OCI-LY7 (cell line): ENCODE measurements at regions not wholly inside any gene's neighbourhood (a gene's known extent, or its start where the extent isn't known, plus 50 kb on each side); places are given as distances from the start of the nearest gene placed in this dataset.

ENCODE experiments used
- BruUV-seq: library from RNA; stranded (reverse); fragments of 400-500 nt; replicated peaks from 2 replicates; lab custom pipeline; 2021; lab: Mats Ljungman, UMichigan
- CTCF ChIA-PET: fragments of 300-600 bp; sonication (Branson Sonifier 250); formaldehyde crosslinking; loops from one replicate; lab custom pipeline; 2022; ENCODE audit warnings: antibody characterized with exemption; ENCODE audit not compliant: unreplicated experiment; lab: Charles Lee
- POLR2A ChIA-PET: fragments of 300-600 bp; sonication (Branson Sonifier 250); formaldehyde crosslinking; loops from one replicate; lab custom pipeline; 2022; ENCODE audit warnings: antibody characterized with exemption; lab: Charles Lee
- DNase-seq: peaks from one replicate; pipeline ENCODE4 v3.0.0-alpha.2; 2015; ENCODE audit warnings: low spot score
- H2AFZ ChIP-seq: fragments of 200-600 bp; sonication (generic), shearing (Covaris generic); 2 replicates; pipeline ENCODE4 v1.6.1; 2014; ENCODE audit warnings: mild to moderate bottlenecking, antibody characterized with exemption, low read length, moderate library complexity
- H3K27ac ChIP-seq: fragments of 200-600 bp; sonication (generic); 2 replicates; pipeline ENCODE4 v1.5.1; 2014; ENCODE audit warnings: mixed run types, low read depth, mild to moderate bottlenecking, moderate library complexity, low read length, inconsistent platforms; ENCODE audit not compliant: poor library complexity, severe bottlenecking
- H3K36me3 ChIP-seq: fragments of 200-600 bp; sonication (generic); 2 replicates; pipeline ENCODE4 v1.6.1; 2014; ENCODE audit warnings: mild to moderate bottlenecking, antibody characterized with exemption, low read length, moderate library complexity, mixed read lengths; ENCODE audit not compliant: insufficient read depth
- H3K4me1 ChIP-seq: fragments of 200-600 bp; sonication (generic); 2 replicates; pipeline ENCODE4 v1.5.1; 2014; ENCODE audit warnings: mild to moderate bottlenecking, low read length; ENCODE audit not compliant: insufficient read depth, poor library complexity, severe bottlenecking
- H3K4me2 ChIP-seq: fragments of 200-600 bp; sonication (generic); 2 replicates; pipeline ENCODE4 v1.6.1; 2014; ENCODE audit warnings: mild to moderate bottlenecking, low read length
- H3K4me3 ChIP-seq: fragments of 200-600 bp; sonication (generic); 2 replicates; pipeline ENCODE4 v1.5.1; 2014; ENCODE audit warnings: mild to moderate bottlenecking, low read depth, low read length; ENCODE audit not compliant: poor library complexity, severe bottlenecking
- H3K79me2 ChIP-seq: fragments of 200-600 bp; sonication (generic); 2 replicates; pipeline ENCODE4 v1.6.1; 2016; ENCODE audit warnings: low read depth, mild to moderate bottlenecking, low read length, moderate library complexity, mixed read lengths; ENCODE audit not compliant: insufficient read depth
- H3K9me2 ChIP-seq: fragments of 200-600 bp; sonication (generic); 2 replicates; pipeline ENCODE4 v1.6.1; 2016; ENCODE audit warnings: mild to moderate bottlenecking, low read length, mixed read lengths; ENCODE audit not compliant: insufficient read depth
- H3K9me3 ChIP-seq: fragments of 200-600 bp; sonication (generic); 2 replicates; pipeline ENCODE4 v1.6.1; 2014; ENCODE audit warnings: mild to moderate bottlenecking, mixed run types, low read length, mixed read lengths
- H4K20me1 ChIP-seq: fragments of 200-600 bp; sonication (generic); 2 replicates; pipeline ENCODE4 v1.6.1; 2014; ENCODE audit warnings: mild to moderate bottlenecking, antibody characterized with exemption, low read length, moderate library complexity, mixed read lengths; ENCODE audit not compliant: insufficient read depth
- EZH2phosphoT487 ChIP-seq: fragments of 200-600 bp; sonication (generic); IDR thresholded peaks from 2 replicates; pipeline ENCODE4 v1.6.1; 2018; ENCODE audit warnings: low read depth, borderline replicate concordance, mild to moderate bottlenecking, mixed run types, antibody characterized with exemption, low read length, moderate library complexity, mixed read lengths
- intact Hi-C: fragments of 100-400 bp; cut with micrococcal nuclease; formaldehyde crosslinking; loops from one replicate; pipeline ENCODE4 v1.10.0; 2022; ENCODE audit not compliant: unreplicated experiment
- TF ChIP-seq, protein P1 (sequence below): fragments of 200-600 bp; sonication (generic); conservative IDR thresholded peaks from 2 replicates; pipeline ENCODE4 v1.5.1; 2014; ENCODE audit warnings: mild to moderate bottlenecking, antibody characterized with exemption, low read length, moderate library complexity, mixed read lengths

DNA sequence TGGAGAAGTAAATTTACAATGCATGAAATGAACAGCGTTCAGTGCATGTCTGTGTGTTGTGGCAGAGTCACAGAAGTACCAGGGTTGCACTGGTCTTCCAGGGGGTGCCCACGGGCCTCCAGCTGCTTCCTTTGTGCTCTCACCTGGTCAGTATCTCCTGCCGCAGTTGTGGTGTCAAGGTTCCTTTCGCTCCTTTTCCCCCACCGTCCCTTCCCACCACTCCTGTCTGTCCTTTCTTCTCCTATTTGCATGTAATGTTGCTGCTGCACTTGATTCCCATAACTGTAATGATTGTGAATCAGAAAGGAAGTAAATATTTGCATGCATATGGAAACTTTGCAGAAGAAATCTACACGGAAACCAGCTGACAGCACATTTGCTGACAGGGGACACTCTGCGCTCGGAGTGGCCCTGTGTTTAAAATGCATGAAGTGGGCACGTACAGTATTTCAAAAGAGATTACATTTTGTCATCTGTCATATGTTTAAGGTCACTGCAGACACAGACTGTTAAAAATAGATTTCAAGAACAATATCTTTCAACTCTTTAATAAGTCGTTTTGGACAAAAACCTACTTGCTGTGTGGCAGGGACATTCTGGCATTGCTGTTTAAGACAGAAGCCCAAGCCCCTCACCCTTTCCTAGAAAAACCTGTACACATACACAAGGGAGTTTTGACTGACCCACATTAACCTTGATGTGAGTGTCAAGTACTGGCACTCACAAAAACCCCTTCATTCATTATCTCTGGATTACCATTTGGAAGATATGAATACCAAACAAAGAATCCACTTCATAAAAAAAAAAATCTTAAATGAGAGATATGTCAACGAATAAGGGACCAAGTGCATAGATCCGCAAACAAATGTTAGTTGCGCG, 336.7 kb upstream of the KLF6 start:
- CTCF ChIA-PET = no interaction called here
- peak overlapping the region; percentile 29 for H3K4me3 ChIP-seq
- BruUV-seq = no TSS peak

DNA sequence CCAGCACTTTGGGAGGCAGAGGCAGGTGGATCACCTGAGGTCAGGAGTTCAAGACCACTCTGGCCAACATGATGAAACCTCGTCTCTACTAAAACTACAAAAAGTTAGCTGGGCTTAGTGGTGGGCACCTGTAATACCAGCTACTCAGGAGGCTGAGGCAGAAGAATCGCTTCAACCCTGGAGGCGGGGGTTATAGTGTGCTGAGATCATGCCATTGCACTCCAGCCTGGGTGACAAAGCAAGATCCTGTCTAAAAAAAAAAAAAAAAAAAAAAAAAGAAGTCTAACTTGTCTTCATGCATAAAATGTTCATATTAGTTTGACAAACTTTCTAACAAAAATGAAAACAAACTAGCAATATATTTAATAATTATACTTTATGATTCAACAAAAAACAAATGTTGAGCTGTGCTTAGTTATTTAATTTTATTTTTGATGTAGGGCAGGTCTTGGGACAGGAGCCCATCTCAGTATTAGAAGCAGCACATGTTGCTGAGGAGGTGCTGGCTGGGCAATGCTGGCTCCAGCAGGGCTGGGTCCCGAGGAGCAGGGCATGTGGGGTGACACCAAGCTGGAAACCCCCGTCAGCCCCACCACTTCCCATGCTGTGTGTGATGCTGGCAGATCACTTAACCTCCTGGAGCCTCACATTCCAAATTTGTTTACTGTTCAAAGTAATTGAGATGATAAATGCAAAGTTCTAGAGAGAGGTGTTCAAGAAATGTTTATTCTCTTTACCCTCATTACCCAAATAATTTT, 335.3 kb upstream of the KLF6 start:
- TF ChIP-seq, protein P1, sequence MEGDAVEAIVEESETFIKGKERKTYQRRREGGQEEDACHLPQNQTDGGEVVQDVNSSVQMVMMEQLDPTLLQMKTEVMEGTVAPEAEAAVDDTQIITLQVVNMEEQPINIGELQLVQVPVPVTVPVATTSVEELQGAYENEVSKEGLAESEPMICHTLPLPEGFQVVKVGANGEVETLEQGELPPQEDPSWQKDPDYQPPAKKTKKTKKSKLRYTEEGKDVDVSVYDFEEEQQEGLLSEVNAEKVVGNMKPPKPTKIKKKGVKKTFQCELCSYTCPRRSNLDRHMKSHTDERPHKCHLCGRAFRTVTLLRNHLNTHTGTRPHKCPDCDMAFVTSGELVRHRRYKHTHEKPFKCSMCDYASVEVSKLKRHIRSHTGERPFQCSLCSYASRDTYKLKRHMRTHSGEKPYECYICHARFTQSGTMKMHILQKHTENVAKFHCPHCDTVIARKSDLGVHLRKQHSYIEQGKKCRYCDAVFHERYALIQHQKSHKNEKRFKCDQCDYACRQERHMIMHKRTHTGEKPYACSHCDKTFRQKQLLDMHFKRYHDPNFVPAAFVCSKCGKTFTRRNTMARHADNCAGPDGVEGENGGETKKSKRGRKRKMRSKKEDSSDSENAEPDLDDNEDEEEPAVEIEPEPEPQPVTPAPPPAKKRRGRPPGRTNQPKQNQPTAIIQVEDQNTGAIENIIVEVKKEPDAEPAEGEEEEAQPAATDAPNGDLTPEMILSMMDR = no peak
- no peak for TF ChIP-seq EZH2phosphoT487
- Histone ChIP-seq H3K9me2 (no peaks in the 10 kb centered on the region), H3K27ac (no peak overlapping the region), H3K4me1 (peaks cover 17% of the 10 kb centered on the region), H3K4me2 (no peak overlapping the region), H3K9me3 (0 out of 2 replicates have a peak, but pooled peaks cover 4% of the 10 kb centered on the region), H3K36me3 (no peaks in the 10 kb centered on the region; the same call in 1 of the 2 replicates), H2AFZ (no peak overlapping the region), H3K79me2 (no peaks in the 10 kb centered on the region), H4K20me1 (no peaks in the 10 kb centered on the region), H3K4me3 (no peak overlapping the region)
- POLR2A ChIA-PET = interaction anchor here (0.7 kb wide), 3 partner anchors 35 to 559 kb away, joined by 3 to 7 read pairs (median 6); no protein-coding TSS in a partner anchor
- CTCF ChIA-PET = no interaction called here
- intact Hi-C loops = no loop called here
- DNase-seq = no peak
- no TSS peak for BruUV-seq

More for the DNA sequence above, 336.7 kb upstream of the KLF6 start:
- Histone ChIP-seq H3K9me2 (no peaks in the 10 kb centered on the region), H3K4me1 (peaks cover 17% of the 10 kb centered on the region), H2AFZ (peak overlapping the region; percentile 55; the same call in 1 of the 2 replicates), H4K20me1 (no peaks in the 10 kb centered on the region), H3K4me2 (peak overlapping the region; percentile 42), H3K79me2 (no peaks in the 10 kb centered on the region), H3K9me3 (peaks cover 11% of the 10 kb centered on the region; the same call in 1 of the 2 replicates), H3K27ac (no peak overlapping the region), H3K36me3 (no peaks in the 10 kb centered on the region; the same call in 1 of the 2 replicates)
- peak; percentile 20 for DNase-seq
- intact Hi-C loops = no loop called here
- POLR2A ChIA-PET = no interaction called here
- no peak for TF ChIP-seq EZH2phosphoT487
- TF ChIP-seq, protein P1 = no peak
